ENCODE measurements at regions not wholly inside any gene's neighbourhood (a gene's known extent, or its start where the extent isn't known, plus 50 kb on each side); places are given as distances from the start of the nearest gene placed in this dataset.

DNA sequence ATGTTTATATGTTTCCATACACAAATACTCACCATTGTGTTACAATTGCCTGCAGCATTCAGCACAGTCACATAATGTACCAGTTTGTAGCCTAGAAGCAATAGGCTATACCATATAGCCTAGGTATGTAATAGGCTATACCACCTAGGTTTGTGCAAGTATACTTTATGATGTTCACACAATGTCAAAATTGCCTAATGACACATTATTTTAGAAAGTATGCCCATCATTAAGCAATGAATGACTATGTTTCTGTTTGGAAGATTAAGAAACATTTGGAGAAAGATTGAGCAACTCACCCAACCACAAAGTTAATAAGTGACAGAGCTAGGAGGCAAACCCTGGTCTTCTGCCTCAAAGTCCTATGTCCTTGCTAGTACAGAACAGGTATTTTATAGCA, 96.8 kb upstream of the GRIA3 start:
- Histone ChIP-seq H2BK5ac (ENCODE audit: low read length) (no peak overlapping the region), H3K4me1 (ENCODE audit: control insufficient read depth in 2 of 2, insufficient read depth in 1 of 2, low read depth in 1 of 2, low read length in 2 of 2) (no peaks in the 10 kb centered on the region), H3K4me3 (ENCODE audit: low read length in 2 of 2) (no peak overlapping the region), H2AFZ (ENCODE audit: low read length) (no peak overlapping the region), H3K36me3 (replicated peaks in 1 of 2; ENCODE audit: control insufficient read depth in 2 of 2, insufficient read depth in 2 of 2, low read length in 2 of 2) (no peaks in the 10 kb centered on the region), H3K9ac (ENCODE audit: low read depth, low read length, poor library complexity) (no peak overlapping the region), H3K14ac (ENCODE audit: low read length) (no peak overlapping the region), H3K9me3 (replicated peaks in 1 of 2; ENCODE audit: control insufficient read depth in 2 of 2, insufficient read depth in 1 of 2, low read depth in 1 of 2, low read length in 2 of 2) (no peaks in the 10 kb centered on the region), H2BK12ac (ENCODE audit: low read length) (no peak overlapping the region), H3K18ac (ENCODE audit: low read length) (no peak overlapping the region), H3K79me1 (ENCODE audit: low read depth, low read length) (no peaks in the 10 kb centered on the region), H3K27me3 (ENCODE audit: control insufficient read depth in 3 of 3, insufficient read depth in 3 of 3, low read depth in 1 of 3, low read length in 3 of 3) (no peaks in the 10 kb centered on the region), H3K23ac (ENCODE audit: low read depth, low read length, poor library complexity) (no peak overlapping the region), H4K91ac (ENCODE audit: low read depth, low read length, poor library complexity) (no peak overlapping the region), H3K4me2 (ENCODE audit: insufficient read depth, low read length, poor library complexity, severe bottlenecking) (no peak overlapping the region), H3K4ac (ENCODE audit: low read length) (no peak overlapping the region), H4K8ac (ENCODE audit: low read depth, low read length) (no peak overlapping the region), H3K27ac (replicated peaks; ENCODE audit: low read length) (no peak overlapping the region), H2BK120ac (ENCODE audit: low read depth, low read length) (no peak overlapping the region), H2BK15ac (ENCODE audit: low read length) (no peak overlapping the region), H2AK5ac (ENCODE audit: low read depth, low read length) (no peak overlapping the region)
- no peak for DNase-seq (ENCODE audit: low spot score)

- H3K14ac ChIP-seq (ENCODE audit: low read length): no peak overlapping the region
- H3K18ac ChIP-seq (ENCODE audit: low read length): no peak overlapping the region
- no peak overlapping the region for H3K4me2 ChIP-seq (ENCODE audit: insufficient read depth, low read length, poor library complexity, severe bottlenecking)
- no peak overlapping the region for H3K4me3 ChIP-seq (ENCODE audit: low read length in 2 of 2)
- H2AFZ ChIP-seq (ENCODE audit: low read length): no peak overlapping the region
- H3K9ac ChIP-seq (ENCODE audit: low read depth, low read length, poor library complexity): no peak overlapping the region
- no peaks in the 10 kb centered on the region for H3K79me1 ChIP-seq (ENCODE audit: low read depth, low read length)
- H2BK5ac ChIP-seq (ENCODE audit: low read length): no peak overlapping the region
- H4K8ac ChIP-seq (ENCODE audit: low read depth, low read length): no peak overlapping the region
- no peak overlapping the region for H4K91ac ChIP-seq (ENCODE audit: low read depth, low read length, poor library complexity)
- no peaks in the 10 kb centered on the region for H3K27me3 ChIP-seq (ENCODE audit: control insufficient read depth in 3 of 3, insufficient read depth in 3 of 3, low read depth in 1 of 3, low read length in 3 of 3)
- H2BK15ac ChIP-seq (ENCODE audit: low read length): no peak overlapping the region
- no peak overlapping the region for H2BK12ac ChIP-seq (ENCODE audit: low read length)
- no peak overlapping the region for H3K27ac ChIP-seq (replicated peaks; ENCODE audit: low read length)
- WGBS, 2 donors (ENCODE audit: extremely low coverage in 2 of 2, insufficient read length in 2 of 2, insufficient replicate concordance in 1 of 2): no CpG with 5 or more reads among the region's 2 CpGs
- H2AK5ac ChIP-seq (ENCODE audit: low read depth, low read length): no peak overlapping the region
- H3K9me3 ChIP-seq (replicated peaks in 1 of 2; ENCODE audit: control insufficient read depth in 2 of 2, insufficient read depth in 1 of 2, low read depth in 1 of 2, low read length in 2 of 2): no peaks in the 10 kb centered on the region
- DNase-seq (ENCODE audit: low spot score): no peak
- H3K4me1 ChIP-seq (ENCODE audit: control insufficient read depth in 2 of 2, insufficient read depth in 1 of 2, low read depth in 1 of 2, low read length in 2 of 2): no peaks in the 10 kb centered on the region
- H3K4ac ChIP-seq (ENCODE audit: low read length): no peak overlapping the region
- H3K23ac ChIP-seq (ENCODE audit: low read depth, low read length, poor library complexity): no peak overlapping the region
- H2BK120ac ChIP-seq (ENCODE audit: low read depth, low read length): no peak overlapping the region
- H3K36me3 ChIP-seq (replicated peaks in 1 of 2; ENCODE audit: control insufficient read depth in 2 of 2, insufficient read depth in 2 of 2, low read length in 2 of 2): no peaks in the 10 kb centered on the region
Measured at GRCh38 chrX:123088331-123088730, 95.7 kb upstream of the GRIA3 start.

DNA sequence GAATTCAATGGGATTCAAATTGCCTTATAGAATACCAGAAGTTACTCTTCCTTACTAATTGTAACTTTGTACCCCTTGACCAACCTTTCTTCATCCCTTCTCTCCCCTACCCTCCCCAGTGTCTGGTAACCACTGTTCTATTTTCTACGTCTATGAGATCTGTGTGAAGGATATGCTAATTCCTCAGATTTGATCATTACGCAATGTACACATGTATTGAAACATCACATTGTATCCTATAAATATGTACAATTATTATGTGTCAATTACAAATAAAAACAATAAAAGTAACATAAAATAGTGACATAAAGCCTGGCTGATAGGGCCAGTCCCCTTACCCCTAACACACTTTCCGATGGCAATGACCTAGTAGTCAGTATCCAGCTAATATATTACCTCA, 95.1 kb upstream of the GRIA3 start:
- no peaks in the 10 kb centered on the region for H3K79me1 ChIP-seq (ENCODE audit: low read depth, low read length)
- H4K8ac ChIP-seq (ENCODE audit: low read depth, low read length): no peak overlapping the region
- H2BK12ac ChIP-seq (ENCODE audit: low read length): no peak overlapping the region
- no peak overlapping the region for H3K14ac ChIP-seq (ENCODE audit: low read length)
- H4K91ac ChIP-seq (ENCODE audit: low read depth, low read length, poor library complexity): no peak overlapping the region
- H2BK120ac ChIP-seq (ENCODE audit: low read depth, low read length): no peak overlapping the region
- no CpG with 5 or more reads among the region's 3 CpGs for WGBS, 2 donors (ENCODE audit: extremely low coverage in 2 of 2, insufficient read length in 2 of 2, insufficient replicate concordance in 1 of 2)
- no peaks in the 10 kb centered on the region for H3K36me3 ChIP-seq (replicated peaks in 1 of 2; ENCODE audit: control insufficient read depth in 2 of 2, insufficient read depth in 2 of 2, low read length in 2 of 2)
- H3K27me3 ChIP-seq (ENCODE audit: control insufficient read depth in 3 of 3, insufficient read depth in 3 of 3, low read depth in 1 of 3, low read length in 3 of 3): no peaks in the 10 kb centered on the region
- no peaks in the 10 kb centered on the region for H3K4me1 ChIP-seq (ENCODE audit: control insufficient read depth in 2 of 2, insufficient read depth in 1 of 2, low read depth in 1 of 2, low read length in 2 of 2)
- H2AFZ ChIP-seq (ENCODE audit: low read length): no peak overlapping the region
- no peak overlapping the region for H3K9ac ChIP-seq (ENCODE audit: low read depth, low read length, poor library complexity)
- H3K4me2 ChIP-seq (ENCODE audit: insufficient read depth, low read length, poor library complexity, severe bottlenecking): no peak overlapping the region
- no peak overlapping the region for H3K4me3 ChIP-seq (ENCODE audit: low read length in 2 of 2)
- H2BK5ac ChIP-seq (ENCODE audit: low read length): no peak overlapping the region
- no peak overlapping the region for H2BK15ac ChIP-seq (ENCODE audit: low read length)
- H2AK5ac ChIP-seq (ENCODE audit: low read depth, low read length): no peak overlapping the region
- H3K27ac ChIP-seq (replicated peaks; ENCODE audit: low read length): no peak overlapping the region
- H3K9me3 ChIP-seq (replicated peaks in 1 of 2; ENCODE audit: control insufficient read depth in 2 of 2, insufficient read depth in 1 of 2, low read depth in 1 of 2, low read length in 2 of 2): no peaks in the 10 kb centered on the region
- H3K4ac ChIP-seq (ENCODE audit: low read length): no peak overlapping the region
- no peak overlapping the region for H3K18ac ChIP-seq (ENCODE audit: low read length)
- DNase-seq (ENCODE audit: low spot score): no peak
- no peak overlapping the region for H3K23ac ChIP-seq (ENCODE audit: low read depth, low read length, poor library complexity)

DNA sequence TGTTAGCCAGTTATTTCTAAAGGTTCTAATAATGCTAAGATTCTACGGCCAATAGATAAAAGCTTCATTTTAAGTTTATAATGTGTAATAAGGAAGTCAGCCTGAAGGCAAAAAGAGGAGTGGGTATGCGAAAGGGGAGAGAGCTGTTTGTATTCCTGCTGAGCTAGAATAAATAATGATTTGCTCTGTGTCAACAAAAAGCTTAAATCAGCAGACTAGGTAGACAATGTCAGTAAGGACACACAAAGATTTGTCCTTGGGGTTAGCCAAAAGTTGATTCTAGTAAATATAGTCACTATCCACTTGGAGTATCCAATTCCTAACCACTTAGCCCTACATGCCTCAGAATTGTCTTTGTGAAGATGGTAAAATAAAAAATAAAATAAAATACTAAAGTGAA, 90.3 kb upstream of the GRIA3 start:
- Histone ChIP-seq H4K8ac (ENCODE audit: low read depth, low read length) (no peak overlapping the region), H3K23ac (ENCODE audit: low read depth, low read length, poor library complexity) (no peak overlapping the region), H3K9ac (ENCODE audit: low read depth, low read length, poor library complexity) (no peak overlapping the region), H2BK15ac (ENCODE audit: low read length) (no peak overlapping the region), H3K36me3 (replicated peaks in 1 of 2; ENCODE audit: control insufficient read depth in 2 of 2, insufficient read depth in 2 of 2, low read length in 2 of 2) (no peaks in the 10 kb centered on the region), H4K91ac (ENCODE audit: low read depth, low read length, poor library complexity) (no peak overlapping the region), H3K27me3 (ENCODE audit: control insufficient read depth in 3 of 3, insufficient read depth in 3 of 3, low read depth in 1 of 3, low read length in 3 of 3) (no peaks in the 10 kb centered on the region), H3K79me1 (ENCODE audit: low read depth, low read length) (no peaks in the 10 kb centered on the region), H2BK5ac (ENCODE audit: low read length) (no peak overlapping the region), H3K4me2 (ENCODE audit: insufficient read depth, low read length, poor library complexity, severe bottlenecking) (no peak overlapping the region), H3K4me3 (ENCODE audit: low read length in 2 of 2) (no peak overlapping the region), H3K9me3 (replicated peaks in 1 of 2; ENCODE audit: control insufficient read depth in 2 of 2, insufficient read depth in 1 of 2, low read depth in 1 of 2, low read length in 2 of 2) (no peaks in the 10 kb centered on the region), H2BK12ac (ENCODE audit: low read length) (no peak overlapping the region), H3K18ac (ENCODE audit: low read length) (no peak overlapping the region), H3K4ac (ENCODE audit: low read length) (no peak overlapping the region), H3K27ac (replicated peaks; ENCODE audit: low read length) (no peak overlapping the region), H3K14ac (ENCODE audit: low read length) (no peak overlapping the region), H2BK120ac (ENCODE audit: low read depth, low read length) (no peak overlapping the region), H3K4me1 (ENCODE audit: control insufficient read depth in 2 of 2, insufficient read depth in 1 of 2, low read depth in 1 of 2, low read length in 2 of 2) (no peaks in the 10 kb centered on the region), H2AFZ (ENCODE audit: low read length) (no peak overlapping the region), H2AK5ac (ENCODE audit: low read depth, low read length) (no peak overlapping the region)
- DNase-seq (ENCODE audit: low spot score): no peak
- WGBS, 2 donors (ENCODE audit: extremely low coverage in 2 of 2, insufficient read length in 2 of 2, insufficient replicate concordance in 1 of 2): no CpG with 5 or more reads among the region's 2 CpGs
